PC-9 (cell line): ENCODE measurements at regions not wholly inside any gene's neighbourhood (a gene's known extent, or its start where the extent isn't known, plus 50 kb on each side); places are given as distances from the start of the nearest gene placed in this dataset.

Experiments used
- BruUV-seq: library from RNA; stranded (reverse); fragments of 400-500 nt; replicated peaks from 2 replicates; lab custom pipeline; 2021; lab: Mats Ljungman, UMichigan
- CTCF ChIA-PET: fragments of 300-600 bp; sonication (Branson Sonifier 250); formaldehyde crosslinking; loops from one replicate; lab custom pipeline; 2022; ENCODE audit warnings: antibody characterized with exemption; lab: Charles Lee
- POLR2A ChIA-PET: fragments of 300-600 bp; sonication (Branson Sonifier 250); formaldehyde crosslinking; loops from one replicate; lab custom pipeline; 2022; ENCODE audit warnings: antibody characterized with exemption; ENCODE audit not compliant: unreplicated experiment; lab: Charles Lee
- DNase-seq, 2 experiments: peaks; one replicate each; pipeline versions ENCODE4 v3.0.0 to v3.0.0-alpha.2; 2015 to 2022; ENCODE audit warnings: mixed read lengths in 1 of 2
- H2AFZ ChIP-seq: fragments of 200-600 bp; sonication (generic); 2 replicates; pipeline ENCODE4 v1.8.1; 2017; ENCODE audit warnings: antibody characterized with exemption
- H3F3A ChIP-seq: fragments of 200-600 bp; sonication (generic); 2 replicates; pipeline ENCODE4 v1.8.1; 2017; ENCODE audit warnings: antibody characterized with exemption, mild to moderate bottlenecking, low read depth; ENCODE audit not compliant: insufficient read depth
- H3K27ac ChIP-seq: fragments of 200-600 bp; sonication (generic); 2 replicates; pipeline ENCODE4 v1.6.1; 2016; ENCODE audit warnings: mixed run types
- H3K27me3 ChIP-seq: fragments of 200-600 bp; sonication (generic); 2 replicates; pipeline ENCODE4 v1.6.1; 2016; ENCODE audit warnings: low read depth, mixed run types; ENCODE audit not compliant: insufficient read depth
- H3K36me3 ChIP-seq: fragments of 200-600 bp; sonication (generic); 2 replicates; pipeline ENCODE4 v1.6.1; 2016; ENCODE audit warnings: low read depth, mixed run types
- H3K4me1 ChIP-seq: fragments of 200-600 bp; sonication (generic); replicated peaks from 2 replicates; pipeline ENCODE4 v1.6.1; 2016; ENCODE audit warnings: mixed run types; ENCODE audit not compliant: insufficient read depth
- H3K4me2 ChIP-seq: fragments of 200-600 bp; sonication (generic); 2 replicates; pipeline ENCODE4 v1.6.1; 2017; ENCODE audit warnings: mixed run types
- H3K4me3 ChIP-seq: fragments of 200-600 bp; sonication (generic); 2 replicates; pipeline ENCODE4 v1.6.1; 2016; ENCODE audit warnings: mixed run types
- H3K79me2 ChIP-seq: fragments of 200-600 bp; sonication (generic); 2 replicates; pipeline ENCODE4 v1.6.1; 2017; ENCODE audit warnings: low read depth, mixed run types
- H3K9me2 ChIP-seq: fragments of 200-600 bp; sonication (generic); 2 replicates; pipeline ENCODE4 v1.8.1; 2017; ENCODE audit warnings: mild to moderate bottlenecking; ENCODE audit not compliant: insufficient read depth
- H3K9me3 ChIP-seq: fragments of 200-600 bp; sonication (generic); 2 replicates; pipeline ENCODE4 v1.8.1; 2016; ENCODE audit warnings: low read depth; ENCODE audit not compliant: insufficient read depth
- H4K20me1 ChIP-seq: fragments of 200-600 bp; sonication (generic); 2 replicates; pipeline ENCODE4 v1.8.1; 2017; ENCODE audit not compliant: insufficient read depth
- CTCF ChIP-seq: fragments of 200-600 bp; sonication (generic); conservative IDR thresholded peaks from 2 replicates; pipeline ENCODE4 v1.6.1; 2017; ENCODE audit warnings: mixed run types, antibody characterized with exemption, mild to moderate bottlenecking, moderate library complexity
- EZH2 ChIP-seq: fragments of 200-600 bp; sonication (generic); IDR thresholded peaks from 2 replicates; pipeline ENCODE4 v1.8.0; 2017; ENCODE audit warnings: antibody characterized with exemption, low read depth
- intact Hi-C: fragments of 100-400 bp; cut with micrococcal nuclease; formaldehyde crosslinking; loops from one replicate; pipeline ENCODE4 v1.10.0; 2022; ENCODE audit not compliant: unreplicated experiment

- Histone ChIP-seq H3K4me3 (no peak overlapping the region), H3K4me2 (no peak overlapping the region), H3K36me3 (no peaks in the 10 kb centered on the region), H2AFZ (no peak overlapping the region; the same call in 1 of the 2 replicates), H4K20me1 (no peaks in the 10 kb centered on the region), H3K27me3 (no peaks in the 10 kb centered on the region), H3K4me1 (no peaks in the 10 kb centered on the region), H3K27ac (no peak overlapping the region), H3F3A (no peaks in the 10 kb centered on the region), H3K79me2 (no peaks in the 10 kb centered on the region), H3K9me2 (no peaks in the 10 kb centered on the region), H3K9me3 (no peaks in the 10 kb centered on the region)
- intact Hi-C loops: no loop called here
- no peak for DNase-seq
- no peak for TF ChIP-seq EZH2
- no peak for TF ChIP-seq CTCF
- no TSS peak for BruUV-seq
- POLR2A ChIA-PET: no interaction called here
- CTCF ChIA-PET: no interaction called here
These were observed 582.6 kb downstream of the NR2F1-AS1 start for GRCh38 chr5:92998456-92998855.

- no peaks in the 10 kb centered on the region for H3K4me1 ChIP-seq
- CTCF ChIA-PET: no interaction called here
- H3K27me3 ChIP-seq: no peaks in the 10 kb centered on the region
- POLR2A ChIA-PET: no interaction called here
- H3K4me2 ChIP-seq: no peak overlapping the region
- H3K4me3 ChIP-seq: no peak overlapping the region
- intact Hi-C loops: no loop called here
- TF ChIP-seq EZH2 (no peak), CTCF (no peak)
- no peak overlapping the region for H3K27ac ChIP-seq
- H3K9me2 ChIP-seq: no peaks in the 10 kb centered on the region
- DNase-seq: no peak
- H3K79me2 ChIP-seq: no peaks in the 10 kb centered on the region
- no peaks in the 10 kb centered on the region for H3F3A ChIP-seq
- H2AFZ ChIP-seq: no peak overlapping the region
- no peaks in the 10 kb centered on the region for H3K9me3 ChIP-seq
- H4K20me1 ChIP-seq: no peaks in the 10 kb centered on the region
- no TSS peak for BruUV-seq
- no peaks in the 10 kb centered on the region for H3K36me3 ChIP-seq
These were observed 586.6 kb downstream of the NR2F1-AS1 start for GRCh38 chr5:92994392-92994791.

- no peaks in the 10 kb centered on the region for H3K9me2 ChIP-seq
- H3K36me3 ChIP-seq: no peaks in the 10 kb centered on the region
- TF ChIP-seq CTCF: no peak
- no peak for TF ChIP-seq EZH2
- H3K9me3 ChIP-seq: no peaks in the 10 kb centered on the region; the same call in 1 of the 2 replicates
- H4K20me1 ChIP-seq: no peaks in the 10 kb centered on the region
- intact Hi-C loops: no loop called here
- no peaks in the 10 kb centered on the region for H3K4me1 ChIP-seq
- BruUV-seq: no TSS peak
- H3K4me3 ChIP-seq: no peak overlapping the region
- ChIA-PET POLR2A (no interaction called here), CTCF (no interaction called here)
- H3K79me2 ChIP-seq: no peaks in the 10 kb centered on the region
- DNase-seq: no peak
- no peaks in the 10 kb centered on the region for H3F3A ChIP-seq
- H3K27ac ChIP-seq: no peak overlapping the region
- H2AFZ ChIP-seq: no peak overlapping the region
- no peak overlapping the region for H3K4me2 ChIP-seq
- no peaks in the 10 kb centered on the region for H3K27me3 ChIP-seq
These were observed 588.9 kb downstream of the NR2F1-AS1 start for GRCh38 chr5:92992073-92992472.
